NCI-H82 treated with DMSO at 0.1 percent for 48 hours (cell line): ENCODE measurements at regions not wholly inside any gene's neighbourhood (a gene's known extent, or its start where the extent isn't known, plus 50 kb on each side); places are given as distances from the start of the nearest gene placed in this dataset.

Source experiments
- DNase-seq: peaks from one replicate; lab custom pipeline; 2025; ENCODE audit not compliant: unreplicated experiment; lab: John Stamatoyannopoulos, UW

DNA sequence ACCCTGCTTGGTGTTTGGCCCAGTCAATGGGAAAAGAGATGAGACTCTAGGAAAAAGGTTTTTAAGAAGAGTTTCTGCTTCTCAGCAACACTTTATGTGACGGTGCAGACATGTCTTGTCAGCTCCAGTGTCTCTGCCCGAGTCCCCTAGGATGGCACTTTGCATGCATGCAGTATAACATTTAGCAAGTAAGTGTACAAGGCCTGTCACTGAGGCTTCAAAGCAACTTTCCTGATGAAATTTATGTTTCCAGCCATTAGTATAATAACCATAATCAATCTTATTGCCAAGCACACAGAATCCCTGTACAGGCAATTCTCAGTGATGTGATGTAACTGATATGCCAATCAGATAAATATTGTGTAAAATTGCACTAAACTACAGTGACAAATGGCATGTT lies 248.1 kb upstream of the PLET1 start:
- DNase-seq: no peak

DNA sequence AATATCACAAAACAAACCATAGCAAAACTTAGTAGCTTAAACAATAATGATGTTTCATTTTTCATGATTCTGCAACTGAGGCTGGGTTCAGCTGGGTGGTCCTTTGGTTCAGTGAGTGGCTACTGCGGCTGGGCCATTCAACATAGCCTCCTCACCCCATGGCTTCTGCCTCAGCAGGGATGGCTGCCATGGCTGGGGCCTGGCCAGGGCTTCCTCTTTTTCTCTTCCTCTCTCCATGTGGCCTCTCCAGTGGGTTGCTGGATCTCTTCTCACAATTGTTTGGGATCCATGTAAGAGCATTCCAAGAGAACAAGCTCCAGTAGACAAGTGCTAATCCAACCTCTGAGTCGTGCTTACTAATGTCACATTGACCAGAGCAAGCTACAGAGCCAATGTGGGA lies 248.6 kb upstream of the PLET1 start:
- no peak for DNase-seq

DNA sequence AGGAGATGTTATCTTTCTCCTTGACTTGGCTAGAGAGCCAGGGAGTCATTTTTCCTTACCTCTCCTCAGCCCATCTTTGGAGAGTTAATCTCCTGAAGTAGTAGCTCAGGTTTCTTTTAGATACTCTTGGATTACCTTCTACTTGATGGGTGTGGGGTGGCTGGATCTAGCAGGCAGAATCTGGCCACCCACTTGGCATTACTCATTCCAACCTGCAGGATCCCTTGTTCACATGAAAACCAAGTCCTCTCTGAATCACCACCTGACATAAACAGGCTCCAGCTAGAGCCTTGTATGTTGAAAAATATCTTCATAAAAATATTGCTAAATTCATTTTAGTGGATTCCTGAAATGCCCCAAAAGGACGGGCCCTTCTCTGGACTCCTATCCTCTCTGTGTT lies 250.6 kb upstream of the PLET1 start:
- DNase-seq: no peak

DNA sequence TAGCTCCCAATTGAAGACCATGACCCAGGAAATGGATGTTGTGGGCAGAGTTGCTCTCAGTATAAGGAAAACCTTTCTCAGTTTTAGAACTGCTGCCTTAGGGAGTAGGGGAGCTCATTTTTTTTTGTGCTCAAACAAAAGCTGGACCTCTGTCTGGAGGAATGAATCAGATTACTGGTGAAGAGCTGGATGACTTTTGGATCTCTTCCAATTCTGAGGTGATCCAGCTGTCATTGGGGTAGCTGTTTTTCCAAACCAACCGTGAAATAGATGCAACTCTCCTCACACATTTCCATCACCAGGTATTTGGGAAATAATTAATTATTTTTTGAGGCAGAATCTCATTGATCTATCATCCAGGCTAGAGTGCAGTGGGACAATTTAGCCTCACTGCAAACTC lies 251.3 kb upstream of the PLET1 start:
- DNase-seq: no peak

DNA sequence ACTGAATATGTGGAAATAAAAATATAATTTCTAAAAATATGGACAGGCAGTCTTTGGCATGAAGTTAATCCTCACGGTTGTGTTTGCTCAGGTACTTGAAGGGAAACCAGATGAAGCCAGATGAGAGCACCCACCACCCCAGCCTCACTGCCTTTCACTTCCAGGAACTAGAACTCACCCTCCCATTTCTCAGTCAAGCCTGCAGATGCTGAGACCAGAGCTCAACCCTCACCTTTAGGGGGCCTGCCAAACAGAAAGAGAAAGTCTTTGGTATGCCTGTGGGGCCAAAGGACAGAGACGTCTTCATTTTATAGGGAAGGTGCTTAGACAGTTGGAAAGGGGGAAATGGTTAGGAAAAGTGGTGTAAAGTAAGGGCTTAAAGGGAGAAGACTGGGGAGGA lies 252.8 kb upstream of the PLET1 start:
- DNase-seq: no peak

DNA sequence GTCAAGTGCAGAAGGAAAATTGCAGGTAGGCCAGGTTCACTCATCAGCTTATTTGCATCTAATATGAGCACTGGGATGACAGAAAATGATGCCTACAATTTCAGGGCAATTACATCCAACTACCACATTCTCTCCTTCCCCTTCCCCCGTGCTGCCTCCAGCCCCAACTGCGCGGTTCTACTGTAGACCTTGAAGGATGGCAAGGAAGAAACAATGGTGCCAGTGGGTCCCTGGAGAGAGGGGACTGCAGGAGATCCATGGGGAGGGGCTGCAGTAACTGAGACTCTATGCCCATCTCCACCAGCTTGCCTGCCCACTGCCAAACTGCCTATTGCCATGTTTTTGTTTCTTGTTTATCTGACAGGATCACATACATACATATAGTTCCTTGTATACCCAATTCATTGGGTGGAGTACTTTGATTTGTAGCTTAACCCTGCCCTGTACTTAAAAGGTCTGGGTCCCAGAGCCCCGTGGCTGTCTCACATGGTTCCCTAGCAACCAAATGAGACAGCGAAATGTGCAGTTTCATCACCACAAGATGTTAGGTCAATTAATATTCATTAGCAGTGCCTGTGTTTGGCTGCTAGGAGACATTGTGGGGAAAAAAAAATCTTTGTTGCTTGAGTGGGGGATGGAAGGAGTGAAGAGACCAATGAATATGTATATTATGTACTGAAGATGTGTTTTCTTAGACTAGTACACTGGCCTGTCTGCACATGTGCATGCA lies 253.5 kb upstream of the PLET1 start:
- DNase-seq: no peak

DNA sequence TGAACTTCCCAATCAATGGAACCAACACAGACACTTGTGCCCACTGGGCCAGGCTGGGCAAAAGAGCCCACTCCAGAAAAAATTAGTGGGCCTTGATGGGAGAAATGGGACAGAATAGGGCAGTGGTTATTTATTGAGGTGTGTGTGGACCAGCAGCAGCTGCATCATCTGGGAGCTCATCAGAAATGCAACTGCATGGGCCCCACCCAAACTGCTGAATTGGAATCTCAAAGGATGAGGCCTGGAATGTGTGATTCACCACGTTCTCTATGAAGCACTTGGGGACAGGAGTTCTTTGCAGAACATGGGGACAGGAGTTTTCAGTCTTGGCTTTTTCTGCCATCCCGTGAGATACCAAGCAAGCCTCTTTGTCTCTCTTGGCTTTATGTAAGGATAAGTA lies 255.6 kb upstream of the PLET1 start:
- DNase-seq: no peak

DNA sequence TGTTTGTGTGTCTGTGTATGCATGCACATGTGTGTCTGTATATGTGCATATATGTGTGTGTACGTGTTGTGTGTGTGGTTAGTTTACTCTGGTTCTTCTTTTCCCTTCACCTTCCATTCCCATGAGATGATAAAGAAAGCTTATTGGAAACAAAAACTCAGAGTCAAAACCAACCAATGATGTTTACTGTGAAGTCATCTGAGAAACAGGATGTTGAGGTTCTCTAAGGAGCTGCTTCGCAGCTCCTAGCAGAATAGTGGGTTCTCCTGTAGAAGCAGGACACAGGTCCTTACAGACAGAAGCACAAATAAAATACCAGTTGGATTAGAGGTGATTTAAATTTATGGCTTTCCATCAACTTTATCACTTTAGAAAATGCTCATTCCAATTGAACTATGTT lies 256.1 kb upstream of the PLET1 start:
- DNase-seq: no peak

DNA sequence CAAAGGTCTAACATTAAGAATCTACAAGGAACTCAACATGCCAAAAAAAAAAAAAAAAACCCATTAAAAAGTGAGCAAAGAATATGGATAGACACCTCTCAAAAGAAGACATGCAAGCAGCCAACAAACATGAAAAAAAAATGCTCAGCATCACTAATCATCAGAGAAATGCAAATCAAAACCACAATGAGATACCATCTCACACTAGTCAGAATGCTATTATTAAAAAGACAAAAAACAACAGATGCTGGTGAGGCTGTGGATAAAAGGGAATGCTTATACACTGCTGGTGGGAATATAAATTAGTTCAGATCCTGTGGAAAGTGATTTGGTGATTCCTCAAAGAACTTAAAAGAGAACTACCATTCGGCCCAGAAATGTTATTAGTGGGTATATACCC lies 257.7 kb upstream of the PLET1 start:
- DNase-seq: no peak

DNA sequence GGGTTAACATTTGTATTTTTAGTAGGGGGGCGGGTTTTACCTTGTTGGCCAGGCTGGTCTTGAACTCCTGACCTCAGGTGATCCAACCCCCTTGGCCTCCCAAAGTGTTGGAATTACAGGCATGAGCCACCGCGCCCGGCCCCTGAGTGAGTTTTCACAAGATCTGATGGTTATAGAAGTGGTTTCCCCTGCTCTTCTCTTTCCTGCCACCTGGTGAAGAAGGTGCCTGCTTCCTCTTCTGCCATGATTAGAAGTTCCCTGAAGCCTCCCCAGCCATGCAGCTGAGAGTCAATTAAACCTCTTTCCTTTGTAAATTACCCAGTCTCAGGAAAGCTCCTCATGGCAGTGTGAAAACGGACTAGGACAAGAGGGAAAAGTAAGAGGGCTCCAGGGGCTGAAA lies 259.1 kb upstream of the PLET1 start:
- no peak for DNase-seq

DNA sequence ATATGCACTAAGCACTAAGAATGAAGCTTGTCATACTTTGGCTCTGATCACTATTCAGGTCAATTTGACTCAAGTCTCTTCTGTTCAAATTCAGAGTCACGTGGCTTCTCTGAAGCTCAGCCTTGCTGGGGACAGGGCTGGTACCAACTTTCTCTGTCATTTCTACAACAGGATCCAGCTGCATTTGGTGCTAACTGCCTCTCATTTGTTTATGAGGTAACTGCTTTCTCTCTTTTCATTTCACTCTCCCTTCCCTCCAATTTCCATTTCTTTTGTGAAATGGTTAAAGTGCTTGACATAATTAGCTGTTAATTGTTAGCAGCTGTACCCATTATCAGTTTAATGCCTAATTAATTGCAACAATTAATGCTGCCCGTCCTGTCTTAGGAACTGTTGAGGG lies 259.7 kb upstream of the PLET1 start:
- DNase-seq: no peak

DNA sequence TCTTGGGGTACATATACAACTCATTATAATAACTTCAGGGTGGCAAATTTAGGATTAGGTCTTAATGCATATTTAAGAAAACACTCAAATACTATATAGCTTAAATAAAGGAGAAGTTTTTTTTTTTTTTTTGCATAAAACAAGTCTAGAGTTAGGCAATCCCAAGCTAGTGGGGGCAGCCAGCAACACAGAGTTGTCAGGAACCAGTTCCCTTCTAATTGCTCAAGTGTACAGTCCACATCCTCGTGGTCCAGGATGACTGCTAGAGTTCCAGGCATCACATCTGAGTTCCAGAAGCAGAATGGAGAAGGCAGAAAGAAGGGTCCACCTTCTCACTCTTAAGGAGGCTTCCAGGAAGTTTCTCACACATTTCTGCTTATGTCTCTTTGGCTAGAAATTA lies 261.9 kb upstream of the PLET1 start:
- no peak for DNase-seq

DNA sequence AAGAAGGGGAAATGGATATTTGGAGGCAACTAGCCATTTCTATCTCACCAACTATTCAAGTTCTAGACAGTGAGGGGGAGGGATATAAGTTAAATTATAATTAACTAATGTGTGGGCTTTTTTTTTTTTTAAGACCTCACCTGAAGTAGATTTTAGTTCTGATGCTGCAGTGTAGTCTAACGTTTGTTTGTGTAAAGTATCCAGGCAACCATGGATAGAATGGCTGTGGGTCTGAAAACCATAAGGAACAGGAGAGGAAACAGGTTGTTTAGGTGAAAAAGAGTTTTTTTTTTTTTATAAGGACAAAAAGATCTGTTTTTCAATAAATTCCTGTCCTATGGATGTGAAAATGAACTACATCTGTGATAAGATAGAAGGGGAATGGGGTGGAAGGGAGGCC lies 262.4 kb upstream of the PLET1 start:
- no peak for DNase-seq

DNA sequence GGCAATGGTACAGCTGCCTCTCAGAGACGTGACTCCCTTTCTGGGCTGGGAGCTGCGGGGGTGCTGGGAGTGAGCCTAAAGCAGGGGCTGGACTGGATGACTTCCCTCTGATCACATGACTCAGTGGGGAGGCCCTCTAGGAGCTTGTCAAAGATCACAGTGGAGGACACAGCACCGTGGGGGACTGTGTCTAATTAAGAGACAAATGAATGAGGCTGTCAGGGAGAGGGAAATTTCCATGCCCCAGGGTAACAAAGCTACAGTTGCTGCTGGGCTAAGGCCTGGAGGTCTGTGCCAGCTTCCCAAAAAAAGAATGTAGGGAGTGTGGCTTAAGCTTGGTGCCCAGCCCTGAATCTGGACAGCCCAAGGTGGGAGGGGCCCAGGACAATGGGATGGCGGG lies 262.8 kb upstream of the PLET1 start:
- DNase-seq: no peak

DNA sequence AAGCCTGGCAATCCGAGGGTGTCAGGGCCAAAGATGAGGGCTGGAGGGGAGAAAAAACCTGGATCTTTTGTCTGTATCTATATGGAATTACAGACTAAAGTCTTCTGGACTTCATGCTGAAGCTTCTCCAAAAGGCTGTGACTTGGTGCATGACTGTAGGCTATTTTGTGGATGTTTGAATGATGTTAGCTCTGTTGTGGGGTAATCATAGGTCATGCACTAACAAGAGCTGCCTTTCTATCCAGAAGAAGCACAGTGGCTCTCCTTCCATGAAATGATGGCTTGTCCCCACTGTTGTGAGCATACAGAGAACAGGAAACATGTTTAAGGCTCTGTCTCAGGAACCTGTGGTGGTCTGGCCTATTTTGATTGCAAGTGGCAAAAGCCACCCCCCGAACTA lies 263.3 kb upstream of the PLET1 start:
- DNase-seq: no peak

DNA sequence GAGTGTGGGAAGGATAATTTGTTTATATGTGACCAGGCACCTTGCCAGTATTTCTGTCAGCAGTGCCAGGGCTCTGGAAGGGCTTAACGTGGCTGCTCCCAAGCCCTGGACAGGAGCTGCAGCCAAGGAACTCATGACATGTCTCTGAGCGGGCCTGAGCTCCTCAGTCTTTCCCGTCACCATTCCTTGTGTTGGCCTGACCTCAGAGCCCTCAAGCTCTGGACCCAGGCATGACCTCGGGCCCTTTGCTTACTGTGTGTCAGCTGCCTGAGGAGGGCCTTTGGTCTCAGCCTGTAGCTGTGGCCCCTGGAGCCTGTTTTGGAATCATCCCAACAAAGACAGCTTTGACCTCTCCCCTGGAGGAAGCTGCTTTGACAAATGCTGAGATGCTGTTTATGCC lies 264.1 kb upstream of the PLET1 start:
- DNase-seq: no peak

DNA sequence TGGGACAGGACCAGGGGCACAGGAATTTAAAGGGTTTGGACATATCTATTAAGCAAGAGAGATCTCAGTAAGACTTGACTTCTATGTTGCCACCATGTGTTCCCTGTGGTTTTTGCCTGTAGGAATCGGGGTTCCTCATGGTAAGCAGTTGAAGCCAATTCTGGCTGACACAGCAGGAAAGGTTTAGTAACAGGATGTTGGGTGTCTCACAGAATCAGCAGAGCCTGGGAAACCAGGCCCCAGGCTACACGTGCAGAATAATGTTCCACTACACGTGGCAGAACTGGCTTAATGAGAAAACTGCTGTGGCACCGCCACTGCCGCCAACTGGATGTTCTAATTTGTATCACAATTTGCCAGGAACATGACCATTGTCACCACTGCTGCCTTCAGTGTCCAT lies 264.6 kb upstream of the PLET1 start:
- no peak for DNase-seq

DNA sequence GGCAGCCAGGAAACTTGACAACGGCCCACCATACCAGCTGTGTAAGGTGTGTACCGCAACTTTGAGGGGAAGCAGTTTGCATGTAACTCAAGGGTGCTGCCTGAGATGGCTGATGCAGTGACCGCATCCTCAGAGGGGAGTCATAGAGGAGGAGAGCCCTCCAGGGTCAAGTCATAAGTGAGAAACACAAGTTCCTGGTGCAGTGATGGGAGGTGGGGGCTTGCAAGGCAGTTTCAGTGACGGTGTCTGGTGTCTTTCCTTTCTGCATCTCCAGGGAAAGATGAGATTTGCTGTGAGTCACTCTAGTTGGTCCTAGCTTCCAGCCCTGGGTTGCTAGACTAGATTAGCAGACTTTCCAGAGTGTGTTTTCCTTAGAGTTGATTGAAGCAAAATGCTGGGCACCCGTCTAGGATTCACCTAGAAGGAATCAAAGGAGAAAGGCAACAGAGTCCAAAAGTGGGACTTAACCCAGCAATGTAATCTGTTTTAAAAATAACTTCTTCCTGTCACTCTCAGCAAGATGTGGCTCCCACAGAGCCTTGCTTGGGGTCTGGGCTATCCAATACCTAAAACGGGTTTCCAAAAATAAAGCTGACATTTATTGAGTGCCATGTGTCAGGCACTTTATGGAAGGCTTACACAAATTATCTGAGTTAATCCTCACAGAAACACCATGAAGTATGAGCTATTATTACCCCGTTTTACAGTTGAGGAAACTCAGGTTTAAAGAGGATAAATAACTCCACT lies 265.4 kb upstream of the PLET1 start:
- no peak for DNase-seq

DNA sequence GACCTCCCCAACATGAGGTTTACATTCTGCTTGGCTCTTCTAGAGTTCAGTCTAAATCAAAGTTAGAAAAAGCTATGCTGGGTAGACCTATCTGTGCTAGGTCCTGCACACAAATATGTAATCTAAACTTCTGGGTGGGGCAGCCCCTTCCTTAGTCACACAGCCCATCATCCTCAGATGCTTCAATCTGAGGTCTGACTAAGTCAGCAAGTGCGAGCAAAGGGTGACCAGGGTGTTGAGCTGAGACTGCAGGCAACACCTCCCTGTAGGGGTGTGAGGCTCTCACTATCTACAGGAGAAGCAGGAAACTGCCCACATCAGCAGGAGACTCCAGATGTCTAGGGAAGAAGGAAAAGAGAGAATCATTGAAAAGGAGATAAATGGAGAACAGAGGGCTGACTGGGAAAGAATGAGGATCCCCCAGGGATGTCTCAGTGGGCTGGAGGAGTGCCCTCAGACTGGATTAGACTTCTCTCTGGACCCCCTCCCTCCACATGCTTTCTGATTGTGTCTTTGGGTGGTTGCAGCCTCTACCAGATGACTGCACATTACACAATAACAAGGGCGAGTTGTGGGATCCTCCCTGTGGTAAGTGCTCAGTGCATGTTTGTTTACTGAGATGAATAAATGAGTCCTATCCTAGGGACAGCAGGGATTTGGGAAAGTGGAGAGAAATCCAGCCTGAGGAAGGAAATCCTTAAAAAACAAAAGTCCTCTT lies 266.2 kb upstream of the PLET1 start:
- no peak for DNase-seq

DNA sequence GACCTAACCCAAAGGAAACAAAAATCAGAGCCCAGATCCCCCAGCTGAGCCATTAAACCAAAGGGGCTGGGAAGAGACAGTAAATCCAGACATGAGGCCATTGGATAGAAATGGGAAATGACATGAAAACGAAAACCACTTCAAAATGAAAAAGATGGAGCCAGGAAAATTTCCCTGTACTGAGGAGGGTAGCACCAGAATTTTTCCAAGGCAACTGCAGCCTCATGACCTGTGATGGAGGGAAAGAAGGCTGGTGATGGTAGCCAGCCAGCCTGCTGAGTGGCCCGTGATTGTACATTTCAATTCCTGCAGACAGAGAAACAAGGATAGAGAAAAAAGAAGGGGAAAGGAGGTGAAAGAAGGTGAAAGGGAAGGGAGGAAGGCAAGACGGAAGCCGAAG lies 268.4 kb upstream of the PLET1 start:
- no peak for DNase-seq

DNA sequence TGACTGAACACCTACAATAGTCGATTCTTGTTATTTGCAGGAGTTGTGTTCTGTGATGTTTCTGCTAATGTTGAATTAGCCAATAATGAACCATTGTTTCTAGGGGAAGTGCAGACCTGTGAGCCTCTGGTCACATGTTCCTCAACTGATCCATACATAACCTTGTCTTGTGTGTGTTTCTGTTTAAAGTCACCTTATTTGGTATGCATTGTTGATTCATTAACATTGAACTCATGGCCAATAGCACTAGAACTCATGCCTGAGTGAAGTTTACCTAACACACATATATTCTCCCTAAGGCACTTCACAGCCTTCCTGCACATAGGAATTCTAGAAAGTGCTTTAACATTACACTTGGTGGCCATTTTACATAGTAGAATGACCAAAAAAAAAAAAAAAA lies 271.8 kb upstream of the PLET1 start:
- no peak for DNase-seq

DNA sequence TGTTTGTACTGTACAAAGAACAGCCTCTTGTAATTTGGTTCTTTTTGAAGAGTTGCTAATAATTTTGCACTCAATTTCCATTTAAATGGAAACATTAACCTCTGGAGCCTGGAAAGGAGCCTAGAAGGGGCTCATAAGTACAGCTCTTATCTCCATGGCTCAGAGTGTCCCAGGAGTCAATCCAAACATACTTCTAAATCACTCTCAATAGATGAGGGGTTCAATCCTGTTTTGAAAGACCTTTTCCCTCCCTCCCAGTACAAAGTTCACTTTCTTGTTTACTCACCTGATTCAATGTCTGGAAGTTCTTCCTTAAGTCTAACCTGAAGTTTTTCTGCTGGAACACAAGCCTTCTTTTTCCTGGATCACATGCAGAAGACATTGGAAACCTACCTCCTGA lies 273.0 kb upstream of the PLET1 start:
- no peak for DNase-seq
